ENCODE measurements at regions not wholly inside any gene's neighbourhood (a gene's known extent, or its start where the extent isn't known, plus 50 kb on each side); places are given as distances from the start of the nearest gene placed in this dataset.

DNA sequence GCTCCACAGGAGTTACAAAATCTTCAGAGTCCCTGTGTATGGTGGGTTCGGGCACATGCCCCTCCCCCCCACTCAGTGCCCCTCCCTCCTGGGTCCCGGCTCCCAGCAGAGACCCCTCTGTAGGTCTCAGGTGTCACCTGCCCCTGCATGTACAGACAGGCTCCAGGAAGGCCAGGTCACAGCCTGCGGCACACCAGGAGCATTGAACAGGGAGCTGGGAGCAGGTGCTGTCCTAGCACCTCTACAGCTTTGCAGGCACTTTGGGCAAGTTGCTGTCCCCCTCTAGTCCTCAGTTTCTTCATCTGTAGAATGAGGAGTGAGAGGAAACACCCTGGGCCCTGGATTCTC, 80.1 kb upstream of the RTL6 start:
- Histone ChIP-seq H3K4me1 (ENCODE audit: control insufficient read depth in 4 of 4, insufficient read depth in 4 of 4, low read length in 3 of 4) (no peaks in the 10 kb centered on the region), H3K4me3 (ENCODE audit: low read depth in 1 of 3, low read length in 3 of 3) (no peak overlapping the region), H3K27me3 (ENCODE audit: control insufficient read depth in 4 of 4, insufficient read depth in 4 of 4, low read length in 3 of 4) (no peaks in the 10 kb centered on the region), H3K9me3 (ENCODE audit: control insufficient read depth in 4 of 4, low read length in 3 of 4) (no peaks in the 10 kb centered on the region), H3K27ac (ENCODE audit: low read depth in 1 of 2, low read length in 2 of 2) (no peak overlapping the region), H3K9ac (ENCODE audit: low read depth in 1 of 2, low read length in 2 of 2) (no peak overlapping the region), H3K36me3 (ENCODE audit: control insufficient read depth in 4 of 4, insufficient read depth in 3 of 4, low read depth in 1 of 4, low read length in 3 of 4) (no peaks in the 10 kb centered on the region)
- DNase-seq (ENCODE audit: low spot score), result no peak
- TF ChIP-seq NR2F2 (IDR thresholded peaks at IDR 0.05) (no peak), EGR1 (IDR thresholded peaks at IDR 0.05; ENCODE audit: low read depth in 2 of 2) (no peak), JUND (IDR thresholded peaks at IDR 0.05) (no peak), FOXA2 (IDR thresholded peaks at IDR 0.05) (no peak), FOXA1 (IDR thresholded peaks at IDR 0.05) (no peak), HNF4G (IDR thresholded peaks at IDR 0.05) (no peak), YY1 (IDR thresholded peaks at IDR 0.05) (no peak), MAX (IDR thresholded peaks at IDR 0.05) (no peak), RAD21 (IDR thresholded peaks at IDR 0.05) (no peak), GABPA (IDR thresholded peaks at IDR 0.05 in 1 of 2, conservative IDR thresholded peaks at IDR 0.05 in 1 of 2) (no peak), TAF1 (conservative IDR thresholded peaks at IDR 0.05) (no peak), HNF4A (conservative IDR thresholded peaks at IDR 0.05) (no peak), SP1 (IDR thresholded peaks at IDR 0.05) (no peak)
- TF ChIP-seq, protein P1, sequence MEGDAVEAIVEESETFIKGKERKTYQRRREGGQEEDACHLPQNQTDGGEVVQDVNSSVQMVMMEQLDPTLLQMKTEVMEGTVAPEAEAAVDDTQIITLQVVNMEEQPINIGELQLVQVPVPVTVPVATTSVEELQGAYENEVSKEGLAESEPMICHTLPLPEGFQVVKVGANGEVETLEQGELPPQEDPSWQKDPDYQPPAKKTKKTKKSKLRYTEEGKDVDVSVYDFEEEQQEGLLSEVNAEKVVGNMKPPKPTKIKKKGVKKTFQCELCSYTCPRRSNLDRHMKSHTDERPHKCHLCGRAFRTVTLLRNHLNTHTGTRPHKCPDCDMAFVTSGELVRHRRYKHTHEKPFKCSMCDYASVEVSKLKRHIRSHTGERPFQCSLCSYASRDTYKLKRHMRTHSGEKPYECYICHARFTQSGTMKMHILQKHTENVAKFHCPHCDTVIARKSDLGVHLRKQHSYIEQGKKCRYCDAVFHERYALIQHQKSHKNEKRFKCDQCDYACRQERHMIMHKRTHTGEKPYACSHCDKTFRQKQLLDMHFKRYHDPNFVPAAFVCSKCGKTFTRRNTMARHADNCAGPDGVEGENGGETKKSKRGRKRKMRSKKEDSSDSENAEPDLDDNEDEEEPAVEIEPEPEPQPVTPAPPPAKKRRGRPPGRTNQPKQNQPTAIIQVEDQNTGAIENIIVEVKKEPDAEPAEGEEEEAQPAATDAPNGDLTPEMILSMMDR (IDR thresholded peaks at IDR 0.05; ENCODE audit: low read depth, low read length, missing input control), result no peak
- TF ChIP-seq, protein P2, sequence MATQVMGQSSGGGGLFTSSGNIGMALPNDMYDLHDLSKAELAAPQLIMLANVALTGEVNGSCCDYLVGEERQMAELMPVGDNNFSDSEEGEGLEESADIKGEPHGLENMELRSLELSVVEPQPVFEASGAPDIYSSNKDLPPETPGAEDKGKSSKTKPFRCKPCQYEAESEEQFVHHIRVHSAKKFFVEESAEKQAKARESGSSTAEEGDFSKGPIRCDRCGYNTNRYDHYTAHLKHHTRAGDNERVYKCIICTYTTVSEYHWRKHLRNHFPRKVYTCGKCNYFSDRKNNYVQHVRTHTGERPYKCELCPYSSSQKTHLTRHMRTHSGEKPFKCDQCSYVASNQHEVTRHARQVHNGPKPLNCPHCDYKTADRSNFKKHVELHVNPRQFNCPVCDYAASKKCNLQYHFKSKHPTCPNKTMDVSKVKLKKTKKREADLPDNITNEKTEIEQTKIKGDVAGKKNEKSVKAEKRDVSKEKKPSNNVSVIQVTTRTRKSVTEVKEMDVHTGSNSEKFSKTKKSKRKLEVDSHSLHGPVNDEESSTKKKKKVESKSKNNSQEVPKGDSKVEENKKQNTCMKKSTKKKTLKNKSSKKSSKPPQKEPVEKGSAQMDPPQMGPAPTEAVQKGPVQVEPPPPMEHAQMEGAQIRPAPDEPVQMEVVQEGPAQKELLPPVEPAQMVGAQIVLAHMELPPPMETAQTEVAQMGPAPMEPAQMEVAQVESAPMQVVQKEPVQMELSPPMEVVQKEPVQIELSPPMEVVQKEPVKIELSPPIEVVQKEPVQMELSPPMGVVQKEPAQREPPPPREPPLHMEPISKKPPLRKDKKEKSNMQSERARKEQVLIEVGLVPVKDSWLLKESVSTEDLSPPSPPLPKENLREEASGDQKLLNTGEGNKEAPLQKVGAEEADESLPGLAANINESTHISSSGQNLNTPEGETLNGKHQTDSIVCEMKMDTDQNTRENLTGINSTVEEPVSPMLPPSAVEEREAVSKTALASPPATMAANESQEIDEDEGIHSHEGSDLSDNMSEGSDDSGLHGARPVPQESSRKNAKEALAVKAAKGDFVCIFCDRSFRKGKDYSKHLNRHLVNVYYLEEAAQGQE (IDR thresholded peaks at IDR 0.05), result no peak
- TF ChIP-seq, protein P3, sequence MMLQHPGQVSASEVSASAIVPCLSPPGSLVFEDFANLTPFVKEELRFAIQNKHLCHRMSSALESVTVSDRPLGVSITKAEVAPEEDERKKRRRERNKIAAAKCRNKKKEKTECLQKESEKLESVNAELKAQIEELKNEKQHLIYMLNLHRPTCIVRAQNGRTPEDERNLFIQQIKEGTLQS (IDR thresholded peaks at IDR 0.05), result no peak
- TF ChIP-seq, protein P4, sequence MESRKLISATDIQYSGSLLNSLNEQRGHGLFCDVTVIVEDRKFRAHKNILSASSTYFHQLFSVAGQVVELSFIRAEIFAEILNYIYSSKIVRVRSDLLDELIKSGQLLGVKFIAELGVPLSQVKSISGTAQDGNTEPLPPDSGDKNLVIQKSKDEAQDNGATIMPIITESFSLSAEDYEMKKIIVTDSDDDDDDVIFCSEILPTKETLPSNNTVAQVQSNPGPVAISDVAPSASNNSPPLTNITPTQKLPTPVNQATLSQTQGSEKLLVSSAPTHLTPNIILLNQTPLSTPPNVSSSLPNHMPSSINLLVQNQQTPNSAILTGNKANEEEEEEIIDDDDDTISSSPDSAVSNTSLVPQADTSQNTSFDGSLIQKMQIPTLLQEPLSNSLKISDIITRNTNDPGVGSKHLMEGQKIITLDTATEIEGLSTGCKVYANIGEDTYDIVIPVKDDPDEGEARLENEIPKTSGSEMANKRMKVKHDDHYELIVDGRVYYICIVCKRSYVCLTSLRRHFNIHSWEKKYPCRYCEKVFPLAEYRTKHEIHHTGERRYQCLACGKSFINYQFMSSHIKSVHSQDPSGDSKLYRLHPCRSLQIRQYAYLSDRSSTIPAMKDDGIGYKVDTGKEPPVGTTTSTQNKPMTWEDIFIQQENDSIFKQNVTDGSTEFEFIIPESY (IDR thresholded peaks at IDR 0.05), result no peak
- WGBS, result 44% methylated on average over 3 of the region's 3 CpGs

All from liver (tissue), 8 donors.